DND-41 (cell line): ENCODE measurements at regions not wholly inside any gene's neighbourhood (a gene's known extent, or its start where the extent isn't known, plus 50 kb on each side); places are given as distances from the start of the nearest gene placed in this dataset.

Experiments
- CTCF ChIP-seq: IDR thresholded peaks from 2 replicates; pipeline ENCODE4 v1.5.1; 2012; ENCODE audit warnings: borderline replicate concordance, low read length, moderate library complexity, mild to moderate bottlenecking; ENCODE audit not compliant: poor library complexity, severe bottlenecking; ENCODE audit errors: extremely low read depth
- EZH2 ChIP-seq: IDR thresholded peaks from 3 replicates; pipeline ENCODE4 v1.6.1; 2012; ENCODE audit warnings: borderline replicate concordance, low read depth, mild to moderate bottlenecking, moderate library complexity, low read length, inconsistent platforms; ENCODE audit not compliant: severe bottlenecking

GRCh38 chr13:68025604-68026003 lies 795.5 kb upstream of the PCDH9 start:
- no peak for TF ChIP-seq CTCF
- no peak for TF ChIP-seq EZH2
